Adrenal gland (tissue), 5 donors: ENCODE measurements at regions not wholly inside any gene's neighbourhood (a gene's known extent, or its start where the extent isn't known, plus 50 kb on each side); places are given as distances from the start of the nearest gene placed in this dataset.

Experiments
- CTCF ChIP-seq, 6 experiments: fragments of 450-650 bp in 4 of 6; fragments of 200-600 bp in 2 of 6; sonication (generic) in 1 of 6; IDR thresholded peaks; 1 replicate in 5 of 6; 2 replicates in 1 of 6; pipeline versions ENCODE4 v1.5.1 to v1.8.0; 2016 to 2021; ENCODE audit warnings: antibody characterized with exemption in 6 of 6, mild to moderate bottlenecking in 2 of 6, moderate library complexity in 1 of 6
- POLR2A ChIP-seq, 2 donors: fragments of 450-650 bp; IDR thresholded peaks; one replicate each; pipeline ENCODE4 v1.6.1; 2017; ENCODE audit warnings: antibody characterized with exemption in 2 of 2, mild to moderate bottlenecking in 2 of 2, moderate library complexity in 1 of 2
- donor health status: DM: no; HTN: no; CAD: no.

DNA sequence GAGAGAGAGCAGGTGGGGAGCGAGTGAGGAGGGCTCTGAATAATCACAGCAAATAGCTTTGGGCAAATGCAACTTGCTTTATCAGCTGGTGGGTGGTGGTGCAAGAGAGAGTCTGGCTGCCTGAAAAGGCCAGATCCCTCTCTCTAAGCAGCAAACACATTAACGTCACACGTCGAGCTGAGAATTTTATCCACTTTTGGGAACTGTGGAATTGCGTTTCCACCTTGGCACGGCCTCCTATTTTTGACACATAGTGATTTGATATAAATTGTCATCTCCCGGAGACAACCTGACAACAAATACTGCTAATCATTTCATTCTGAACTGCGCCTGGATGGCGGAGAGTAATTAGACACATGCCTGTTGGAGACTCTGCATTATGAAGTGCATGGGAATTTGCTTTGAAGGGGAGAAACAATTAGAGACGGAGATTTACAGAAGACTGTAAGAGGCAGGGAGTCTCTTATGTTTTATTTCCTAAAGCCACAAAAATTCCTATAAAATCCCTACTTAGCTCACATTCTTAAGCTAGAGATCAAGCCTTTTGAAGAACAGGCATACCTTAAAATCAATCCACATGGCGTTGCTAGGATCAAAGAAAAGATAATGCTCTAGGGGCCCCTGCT lies 634.1 kb downstream of the TDRD15 start:
- no peak for TF ChIP-seq CTCF (IDR thresholded peaks at IDR 0.05)
- TF ChIP-seq POLR2A (IDR thresholded peaks at IDR 0.05) = no peak
